Cardiac septum (tissue), 1 donor: ENCODE measurements at regions not wholly inside any gene's neighbourhood (a gene's known extent, or its start where the extent isn't known, plus 50 kb on each side); places are given as distances from the start of the nearest gene placed in this dataset.
"Not testable (repeated sequence)": the region's sequence is repeated elsewhere in the genome, so short reads cannot be mapped to it uniquely, and the experiment has no call there.

Source experiments
- DNase-seq: peaks from one replicate; pipeline ENCODE4 v3.0.0-alpha.2; 2020; ENCODE audit warnings: low spot score
- intact Hi-C: fragments of 100-400 bp; cut with DNase I; formaldehyde crosslinking; loops from one replicate; pipeline ENCODE4 v1.14.0; 2022
- donor health status: DM: no; HTN: no; CAD: no.

DNA sequence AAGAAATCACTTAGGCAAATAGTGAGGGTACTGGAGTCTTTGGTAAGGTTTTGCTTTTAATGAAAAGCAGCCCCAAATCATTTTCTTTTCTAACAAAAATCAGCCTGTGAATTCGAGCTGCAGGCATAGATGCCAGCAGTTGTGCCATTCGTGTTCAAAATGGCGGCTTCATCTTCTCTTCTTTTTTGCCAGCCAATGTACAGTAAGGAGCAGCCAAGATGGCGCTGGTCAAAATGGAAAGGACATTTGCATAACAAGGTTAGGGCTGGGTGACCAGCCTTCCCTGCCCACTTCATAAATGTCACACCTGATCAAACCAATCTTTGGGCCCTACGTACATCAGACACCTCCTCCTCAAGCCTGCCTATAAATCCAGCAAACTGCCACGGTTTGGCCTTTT, 100.2 kb upstream of the RGS1 start:
- intact Hi-C loops: loop anchor here (2.0 to 10.0 kb wide), 2 partner anchors 541 to 629 kb away; partner anchors contain the start of gene GLRX2

DNA sequence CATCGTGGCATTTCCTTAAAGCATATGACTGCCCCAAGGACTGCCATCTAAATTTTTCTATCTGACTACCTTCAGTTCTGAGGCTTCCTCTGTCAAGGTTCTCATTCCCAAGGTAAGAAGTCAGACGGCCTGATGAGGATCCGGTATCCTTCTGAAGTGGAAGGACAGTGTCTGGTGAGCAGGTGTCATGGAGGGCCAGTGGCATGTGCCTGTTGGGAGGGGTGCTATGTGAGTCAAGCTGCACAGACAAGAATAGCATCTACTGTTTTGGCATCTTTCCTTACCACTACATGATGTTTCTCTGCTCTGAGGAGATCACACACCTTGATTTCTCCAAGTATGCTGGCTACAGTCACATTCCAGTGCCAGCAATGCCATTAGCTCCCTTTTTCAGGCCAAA, 99.6 kb upstream of the RGS1 start:
- intact Hi-C loops: loop anchor here (2.0 to 10.0 kb wide), 4 partner anchors 133 to 629 kb away; partner anchors contain the start of gene GLRX2
- no peak for DNase-seq

More for the DNA sequence above, 100.2 kb upstream of the RGS1 start:
- DNase-seq: no peak

DNA sequence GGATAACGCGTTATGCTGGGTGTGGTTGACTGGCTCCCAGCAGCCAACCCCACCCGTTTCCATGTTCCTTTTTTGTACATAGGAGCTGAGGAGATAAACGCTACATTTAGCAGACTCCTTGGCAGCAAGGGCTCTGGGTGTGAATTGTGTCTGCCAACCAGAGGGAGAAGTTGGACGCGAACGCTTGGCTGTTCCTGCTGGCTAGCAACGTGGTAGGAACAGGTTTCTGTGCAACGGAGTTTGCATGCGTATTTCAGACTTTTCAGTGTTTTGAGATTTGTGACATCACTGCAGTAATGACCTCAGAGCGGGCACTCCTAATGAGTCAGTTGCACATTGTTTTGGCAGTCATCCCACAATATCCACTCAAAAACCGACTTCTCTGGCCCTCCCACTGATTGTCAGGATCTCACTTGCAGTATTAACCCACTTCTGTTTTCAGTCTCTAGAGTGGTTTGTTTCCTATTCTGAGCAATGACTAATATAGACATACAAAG, 98.7 kb upstream of the RGS1 start:
- no peak for DNase-seq
- intact Hi-C loops: loop anchor here (2.0 to 10.0 kb wide), 3 partner anchors 132 to 628 kb away; partner anchors contain the start of gene GLRX2

DNA sequence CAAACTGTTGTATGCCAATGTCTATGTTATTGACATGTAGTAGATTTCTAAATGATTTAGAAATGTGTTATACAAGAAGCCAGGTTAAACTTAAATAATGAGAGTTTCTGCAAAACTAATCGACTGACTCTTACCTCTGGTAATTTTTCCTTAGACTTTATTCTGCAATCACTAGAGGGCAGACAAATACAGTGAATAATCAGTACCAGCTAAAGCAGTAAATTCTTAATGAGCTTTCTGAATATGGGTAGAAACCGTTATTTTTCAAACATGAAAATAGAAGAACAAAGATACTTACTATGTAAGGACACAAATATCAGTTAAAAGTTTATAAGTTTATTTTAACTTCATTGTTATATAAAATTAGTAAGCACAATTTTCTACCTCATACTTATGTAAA, 97.9 kb upstream of the RGS1 start:
- no peak for DNase-seq

DNA sequence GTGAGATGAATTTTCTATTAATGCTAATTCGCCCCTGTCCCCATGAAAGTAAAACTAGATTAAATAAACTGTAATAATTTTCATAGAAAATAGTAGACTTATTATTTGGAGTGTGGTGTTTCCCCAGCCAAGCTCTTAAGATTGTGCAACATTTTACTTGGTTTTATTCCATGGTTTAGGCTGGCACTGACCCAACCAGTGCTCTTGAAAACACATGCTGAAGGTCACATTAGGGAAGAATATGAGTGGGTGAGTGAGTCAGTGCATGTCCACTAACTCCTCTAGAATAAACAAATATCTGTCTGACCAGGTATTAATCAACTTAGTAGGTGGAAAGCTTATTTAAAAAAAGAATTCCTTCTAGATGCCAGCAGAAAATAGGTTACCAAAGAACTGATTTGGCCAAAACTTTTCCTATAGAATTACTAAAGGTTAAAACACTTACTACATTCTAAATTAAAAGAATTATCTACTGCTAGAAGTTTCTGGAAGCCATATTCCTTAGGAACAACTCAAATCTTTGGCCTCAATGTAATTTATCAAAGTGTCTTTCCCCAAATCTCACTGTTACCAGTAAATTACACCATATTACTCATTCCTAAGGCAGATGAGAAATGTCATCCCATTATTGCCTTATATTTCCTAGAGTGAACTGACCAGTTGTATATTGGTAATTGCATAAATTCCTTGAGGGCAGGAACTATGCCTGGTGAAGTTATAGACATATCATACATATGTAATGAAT, 89.7 kb upstream of the RGS1 start:
- no peak for DNase-seq
- intact Hi-C loops: no loop called here

More for the DNA sequence above, 97.9 kb upstream of the RGS1 start:
- intact Hi-C loops: loop anchor here (2.0 to 10.0 kb wide), 3 partner anchors 131 to 627 kb away; partner anchors contain the start of gene GLRX2

DNA sequence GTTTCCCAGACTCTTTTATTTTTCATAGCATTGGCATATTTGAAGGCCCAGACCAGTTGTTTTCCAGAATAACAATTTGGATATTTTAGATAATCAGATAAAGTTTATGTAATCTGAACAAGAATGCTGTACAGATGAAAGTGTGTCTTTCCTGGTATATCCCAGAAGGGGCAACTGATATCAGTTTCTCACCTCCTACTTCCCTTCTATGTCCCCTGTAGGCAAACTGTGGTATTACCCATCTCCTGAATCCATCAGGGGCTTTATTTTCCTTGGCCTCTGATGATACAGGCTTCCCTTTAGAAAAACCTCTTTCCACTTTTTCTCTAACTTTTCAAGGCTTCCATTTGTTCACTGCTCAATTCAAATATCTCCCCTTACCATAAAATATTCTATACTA, 87.5 kb upstream of the RGS1 start:
- intact Hi-C loops: no loop called here
- DNase-seq: no peak

DNA sequence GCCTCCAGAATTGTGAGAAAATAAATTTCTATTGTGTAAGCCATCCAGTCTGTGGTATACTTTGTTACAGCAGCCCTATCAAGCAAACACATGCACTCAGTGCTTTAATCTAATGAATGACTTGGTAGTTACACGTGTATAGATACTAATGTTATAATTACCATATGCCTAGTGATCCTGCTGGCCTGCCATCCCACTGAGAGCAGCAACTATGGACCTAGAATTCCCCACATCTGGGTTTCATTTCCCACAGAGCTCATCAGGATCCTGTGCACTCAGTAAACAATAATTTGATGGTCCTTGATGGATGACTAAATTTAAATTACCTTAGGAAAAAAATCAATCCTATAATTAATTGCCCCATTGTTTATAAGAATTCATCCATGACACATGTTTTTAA, 86.5 kb upstream of the RGS1 start:
- no peak for DNase-seq
- intact Hi-C loops: no loop called here

DNA sequence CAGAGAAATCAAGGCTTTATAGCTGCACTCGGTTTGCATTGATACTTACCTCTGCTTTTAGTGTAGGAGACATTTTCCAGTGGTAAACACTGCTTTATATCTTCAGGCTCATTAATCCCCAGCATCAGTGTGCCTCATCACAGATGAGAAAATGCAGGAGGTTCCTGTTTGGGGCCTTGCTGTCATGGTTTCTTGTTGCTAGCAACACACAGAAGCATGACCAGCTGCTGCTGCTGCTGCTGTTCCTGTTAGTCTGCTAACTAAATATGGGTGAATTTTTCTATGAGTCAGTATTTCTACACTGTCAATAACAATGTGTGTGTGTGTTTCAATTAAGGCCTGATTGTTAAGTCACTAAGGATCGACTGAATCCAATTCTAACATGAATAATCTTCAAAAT, 85.8 kb upstream of the RGS1 start:
- intact Hi-C loops: no loop called here
- no peak for DNase-seq

DNA sequence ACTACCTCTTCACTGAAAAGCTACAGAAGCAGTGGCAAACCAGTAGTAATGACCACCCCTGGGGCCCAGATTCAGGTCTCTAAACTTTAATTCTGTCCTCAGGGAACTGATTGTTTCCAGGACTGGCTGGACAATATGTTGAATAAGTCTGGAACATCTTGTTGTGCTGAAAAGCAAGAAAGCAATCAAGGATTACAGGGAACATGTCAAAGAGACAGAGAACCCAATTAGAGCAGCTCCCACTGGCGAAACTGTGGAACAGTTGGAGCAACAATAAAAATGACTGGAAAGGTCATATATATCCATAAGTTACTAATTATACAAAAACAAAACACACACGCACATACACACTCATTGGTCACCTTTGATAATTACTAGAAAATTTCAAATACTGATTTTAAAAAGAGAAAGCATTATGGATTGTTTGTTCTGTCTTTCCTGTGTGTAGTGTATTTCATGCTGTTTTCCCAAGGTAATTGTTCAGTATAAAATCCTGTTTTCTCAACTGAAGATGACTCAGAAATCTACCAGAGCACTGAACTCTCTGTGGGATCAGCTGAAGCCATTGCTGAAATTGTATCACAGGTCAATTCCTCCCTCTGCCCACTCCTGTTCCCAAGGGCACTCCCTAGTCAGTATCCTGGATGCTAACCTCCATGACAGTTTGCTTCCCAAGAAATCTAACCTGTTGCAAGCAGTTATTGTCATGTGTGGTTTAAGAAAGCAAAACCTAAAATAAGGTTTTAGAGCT, 83.6 kb upstream of the RGS1 start:
- DNase-seq: no peak
- intact Hi-C loops: no loop called here

DNA sequence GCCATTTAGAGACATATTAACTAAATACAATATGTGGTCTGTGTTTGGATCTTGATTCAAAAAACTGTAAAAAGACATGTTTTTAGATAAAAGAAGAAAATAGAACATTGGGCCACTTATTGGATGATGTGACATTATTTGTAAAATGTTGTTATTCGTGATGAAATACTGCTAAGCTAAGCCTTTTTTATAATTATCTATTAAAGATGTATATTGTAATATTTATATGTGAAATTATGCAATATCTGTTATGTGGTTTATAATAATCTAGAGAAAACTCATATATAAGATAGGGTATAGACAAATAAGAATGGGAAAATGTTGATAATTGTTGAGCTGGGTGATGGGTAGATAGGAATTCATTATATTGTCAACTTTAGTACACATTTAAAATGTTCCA, 82.0 kb upstream of the RGS1 start:
- intact Hi-C loops: no loop called here
- no peak for DNase-seq

DNA sequence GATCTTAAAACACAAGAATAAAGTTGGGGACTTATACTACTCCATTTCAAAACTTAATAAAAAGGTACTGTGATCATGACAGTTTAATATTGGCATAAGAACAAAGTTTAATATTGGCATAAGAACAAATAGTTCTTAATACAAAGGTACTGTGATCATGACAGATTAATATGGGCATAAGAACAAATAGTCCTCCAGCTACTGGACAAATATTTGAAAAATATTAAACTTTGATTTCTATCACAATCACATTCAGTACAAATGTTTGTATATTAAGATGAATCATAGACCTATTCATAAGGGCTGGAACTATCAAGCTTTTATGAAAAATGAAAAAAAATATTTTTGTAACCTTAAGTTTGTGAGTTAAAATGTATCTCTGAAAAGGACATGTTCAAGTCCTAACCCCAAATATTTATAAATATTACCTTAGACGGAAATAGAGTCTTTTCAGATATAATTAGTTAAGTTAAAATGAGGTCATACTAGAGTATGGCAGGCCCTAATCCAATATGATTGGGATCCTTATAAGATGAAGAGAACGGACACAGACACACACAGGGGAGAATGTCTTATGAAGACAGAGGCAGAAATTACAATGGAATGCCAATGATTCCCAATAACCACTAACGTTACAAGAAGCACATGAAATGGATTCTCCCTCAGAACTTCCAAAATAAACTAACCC, 79.1 kb upstream of the RGS1 start:
- intact Hi-C loops: no loop called here

DNA sequence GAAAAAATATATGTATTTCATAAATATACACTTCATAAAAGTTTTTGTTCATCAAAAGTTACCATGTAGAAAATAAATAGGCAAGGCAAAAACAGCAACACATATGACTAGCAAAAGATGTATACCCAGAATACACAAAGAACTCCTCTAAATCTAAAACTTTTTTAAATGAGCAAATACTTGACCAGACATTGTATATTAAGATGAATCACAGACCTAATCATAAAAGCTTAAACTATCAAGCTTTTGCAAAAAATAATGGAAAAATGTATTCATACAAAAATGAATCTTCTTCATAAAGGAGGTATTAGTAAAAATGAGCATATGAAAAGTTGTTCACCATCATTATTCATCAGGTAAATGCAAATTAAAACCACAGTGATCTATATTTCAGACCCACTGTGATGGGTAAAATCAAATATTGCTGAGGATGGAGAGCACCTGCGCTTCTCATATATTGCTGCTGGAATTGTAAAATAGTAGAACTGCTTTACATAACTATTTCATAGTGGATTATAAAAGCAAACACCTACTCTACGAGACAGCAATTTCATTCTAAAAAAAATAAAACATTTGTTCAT, 78.3 kb upstream of the RGS1 start:
- intact Hi-C loops: no loop called here

More for the DNA sequence above, 79.1 kb upstream of the RGS1 start:
- DNase-seq: no peak

DNA sequence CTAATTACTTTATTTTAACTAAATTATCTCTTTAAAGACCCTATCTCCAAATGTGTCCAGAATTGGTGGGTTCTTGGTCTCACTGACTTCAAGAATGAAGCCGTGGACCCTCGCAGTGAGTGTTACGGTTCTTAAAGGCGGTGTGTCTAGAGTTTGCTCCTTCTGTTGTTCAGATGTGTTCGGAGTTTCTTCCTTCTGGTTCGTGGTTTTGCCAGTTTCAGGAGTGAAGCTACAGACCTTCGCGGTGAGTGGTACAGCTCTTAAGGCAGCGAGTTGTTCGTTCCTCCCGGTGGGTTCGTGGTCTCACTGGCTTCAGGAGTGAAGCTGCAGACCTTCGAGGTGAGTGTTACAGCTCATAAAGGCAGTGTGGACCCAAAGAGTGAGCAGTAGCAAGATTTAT, 77.5 kb upstream of the RGS1 start:
- DNase-seq, intact Hi-C loops: not testable (repeated sequence)

More for the DNA sequence above, 78.3 kb upstream of the RGS1 start:
- DNase-seq: no peak

DNA sequence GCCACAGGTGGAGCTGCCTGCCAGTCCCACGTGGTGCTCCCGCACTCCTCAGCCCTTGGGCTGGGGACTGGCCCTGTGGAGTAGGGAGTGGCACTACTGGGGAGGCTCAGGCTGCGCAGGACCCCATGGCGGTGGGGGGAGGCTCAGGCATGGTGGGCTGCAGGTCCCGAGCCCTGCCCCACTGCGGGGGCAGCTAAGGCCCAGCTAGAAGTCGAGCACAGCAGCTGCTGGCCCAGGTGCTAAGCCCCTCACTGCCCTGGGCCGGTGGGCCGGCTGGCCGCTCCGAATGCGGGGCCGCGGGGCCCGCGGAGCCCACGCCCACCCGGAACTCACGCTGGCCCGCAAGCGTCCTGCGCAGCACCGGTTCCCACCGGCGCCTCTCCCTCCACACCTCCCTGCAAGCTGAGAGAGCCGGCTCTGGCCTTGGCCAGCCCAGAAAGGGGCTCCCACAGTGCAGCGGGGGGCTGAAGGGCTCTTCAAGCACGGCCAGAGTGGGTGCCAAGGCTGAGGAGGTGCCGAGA, 76.5 kb upstream of the RGS1 start:
- intact Hi-C loops, DNase-seq: not testable (repeated sequence)

DNA sequence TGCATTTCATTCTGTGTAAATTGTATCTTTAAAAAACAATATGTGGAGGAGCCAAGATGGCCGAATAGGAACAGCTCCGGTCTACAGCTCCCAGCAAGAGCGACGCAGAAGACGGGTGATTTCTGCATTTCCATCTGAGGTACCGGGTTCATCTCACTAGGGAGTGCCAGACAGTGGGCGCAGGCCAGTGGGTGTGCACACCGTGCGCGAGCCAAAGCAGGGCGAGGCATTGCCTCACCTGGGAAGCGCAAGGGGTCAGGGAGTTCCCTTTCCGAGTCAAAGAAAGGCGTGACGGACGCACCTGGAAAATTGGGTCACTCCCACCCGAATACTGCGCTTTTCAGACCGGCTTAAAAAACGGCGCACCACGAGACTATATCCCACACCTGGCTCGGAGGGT, 75.0 kb upstream of the RGS1 start:
- intact Hi-C loops, DNase-seq: not testable (repeated sequence)

DNA sequence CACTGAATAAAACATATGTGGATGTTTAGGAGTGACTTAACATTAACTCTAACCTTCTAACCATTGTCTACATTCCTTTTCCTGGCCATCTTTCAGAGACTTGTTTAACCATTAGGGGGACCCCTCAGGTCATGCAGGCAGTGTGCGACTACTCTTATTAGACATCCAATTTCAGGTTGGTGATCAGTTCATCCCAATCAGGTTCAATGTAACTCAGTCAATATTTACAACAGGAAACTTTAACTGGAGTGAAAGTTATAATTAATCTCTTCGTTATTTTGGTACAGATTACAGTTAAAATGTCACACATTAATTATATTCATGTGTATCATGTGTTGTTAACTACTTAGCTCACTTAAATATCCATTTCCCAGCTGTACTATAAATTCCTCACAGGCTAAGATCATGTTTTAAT, 68.8 kb upstream of the RGS1 start:
- no peak for DNase-seq
- intact Hi-C loops: no loop called here

DNA sequence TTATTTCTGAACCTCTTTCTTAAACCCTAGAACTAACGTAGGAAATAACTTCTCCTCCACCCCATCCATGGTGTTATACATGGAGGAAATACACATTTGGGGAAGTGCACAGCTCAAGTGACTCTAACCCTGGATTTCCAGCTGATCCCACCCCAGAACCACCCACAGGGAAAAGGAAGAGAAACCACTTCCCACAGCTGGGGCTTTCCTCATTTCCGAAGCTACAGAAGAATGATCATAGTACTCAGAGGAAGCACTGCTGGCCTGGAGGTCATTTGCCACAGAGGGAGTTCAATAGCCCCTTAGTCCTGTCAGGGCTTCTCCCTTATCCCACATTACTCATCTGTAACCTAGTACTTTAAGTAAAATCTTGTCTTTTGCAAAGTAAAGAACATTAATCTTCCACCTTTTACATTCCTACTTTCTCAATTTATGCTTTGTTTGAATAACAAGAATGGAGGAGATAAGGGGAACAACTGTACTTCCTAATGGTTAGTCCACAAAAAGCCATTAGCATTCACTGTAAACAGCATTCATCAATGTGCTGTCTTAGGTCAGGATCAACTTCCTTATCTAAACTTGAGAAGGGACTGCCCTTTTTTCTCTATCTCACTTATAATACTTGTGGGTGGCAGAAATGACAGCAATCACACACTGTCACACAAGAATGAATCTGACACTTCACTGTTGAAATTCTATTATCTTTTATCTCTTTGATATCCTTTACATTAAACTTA, 63.0 kb upstream of the RGS1 start:
- DNase-seq: no peak
- intact Hi-C loops: no loop called here

DNA sequence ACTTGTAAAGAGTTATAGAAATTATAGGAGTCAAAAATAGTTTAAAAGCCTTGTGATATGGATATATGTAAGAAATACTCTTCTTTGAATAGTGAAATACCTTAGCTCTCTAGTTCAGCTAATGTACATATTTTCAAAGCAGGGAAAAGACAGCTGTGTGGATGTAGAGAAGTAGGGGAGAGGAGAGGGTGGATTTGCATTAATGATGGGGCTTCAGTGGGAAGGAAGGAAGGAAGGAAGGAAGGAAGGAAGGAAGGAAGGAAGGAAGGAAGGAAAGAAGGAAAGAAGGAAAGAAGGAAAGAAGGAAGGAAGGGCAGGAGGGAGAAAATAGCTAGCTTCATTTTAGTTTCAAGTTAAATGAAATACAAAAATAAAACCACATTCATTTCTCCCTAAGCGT, 62.4 kb upstream of the RGS1 start:
- intact Hi-C loops: no loop called here
- DNase-seq: no peak

DNA sequence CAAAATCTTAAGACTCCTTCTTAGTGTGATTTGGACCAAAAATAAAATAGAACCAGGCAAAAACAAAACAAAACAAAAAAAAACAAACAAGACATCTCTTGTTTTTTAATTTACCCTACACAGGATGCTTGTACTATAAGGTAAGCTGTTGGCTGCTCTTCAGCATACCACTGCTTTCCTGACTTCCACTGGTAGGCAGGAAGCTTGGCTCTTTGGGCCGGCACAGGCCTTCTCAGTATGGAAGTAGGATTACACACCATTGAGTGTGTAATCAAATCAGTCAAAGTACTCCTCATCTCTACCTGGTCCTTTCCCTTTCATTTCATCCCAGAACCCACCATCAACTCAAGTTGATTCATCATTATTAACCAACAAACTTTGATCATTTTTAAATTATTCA, 61.9 kb upstream of the RGS1 start:
- DNase-seq: no peak
- intact Hi-C loops: no loop called here
